Stimulated activated naive CD4-positive, alpha-beta T cell (primary cell): ENCODE measurements at regions not wholly inside any gene's neighbourhood (a gene's known extent, or its start where the extent isn't known, plus 50 kb on each side); places are given as distances from the start of the nearest gene placed in this dataset.

Source experiments
- DNase-seq, 6 experiments: peaks; one replicate each; lab custom pipeline; 2025; lab: John Stamatoyannopoulos, UW

DNA sequence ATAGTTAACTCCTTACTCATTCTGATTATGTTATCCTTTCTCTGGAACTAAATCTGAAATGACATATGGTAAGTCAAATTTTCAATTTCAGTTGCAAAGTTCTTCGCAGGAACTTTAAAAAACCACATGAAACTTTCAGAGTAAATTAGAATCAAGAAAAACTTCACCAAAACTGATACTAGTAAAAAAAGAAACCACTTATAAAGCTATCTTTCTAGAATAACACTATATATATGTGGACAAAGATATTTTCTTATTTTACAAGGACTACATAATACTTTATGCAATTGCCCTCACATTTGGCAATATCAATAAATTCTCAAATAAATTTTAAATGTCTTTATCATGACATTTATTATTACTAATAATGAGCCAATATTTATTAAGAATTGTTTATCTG lies 1847.1 kb upstream of the NUDT12 start:
- DNase-seq, result no peak

DNA sequence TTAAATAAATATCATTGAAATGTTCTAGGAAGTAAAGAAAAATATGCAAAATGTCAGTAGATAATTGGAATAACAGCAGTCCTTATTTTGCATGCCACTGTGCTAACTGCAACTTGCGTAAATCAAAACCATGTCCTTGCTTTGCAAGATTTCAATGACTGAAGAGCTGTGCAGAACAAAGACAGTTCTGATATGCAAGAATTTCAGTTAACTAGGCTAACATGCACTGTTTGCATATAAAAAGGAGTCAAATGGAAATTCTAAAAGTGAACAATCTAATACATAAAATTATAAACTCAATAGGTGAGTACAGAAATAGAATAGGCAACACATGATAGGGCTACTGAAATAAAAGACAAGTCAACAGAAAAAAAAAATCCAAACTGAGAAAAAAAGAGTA lies 1844.6 kb upstream of the NUDT12 start:
- no peak for DNase-seq

DNA sequence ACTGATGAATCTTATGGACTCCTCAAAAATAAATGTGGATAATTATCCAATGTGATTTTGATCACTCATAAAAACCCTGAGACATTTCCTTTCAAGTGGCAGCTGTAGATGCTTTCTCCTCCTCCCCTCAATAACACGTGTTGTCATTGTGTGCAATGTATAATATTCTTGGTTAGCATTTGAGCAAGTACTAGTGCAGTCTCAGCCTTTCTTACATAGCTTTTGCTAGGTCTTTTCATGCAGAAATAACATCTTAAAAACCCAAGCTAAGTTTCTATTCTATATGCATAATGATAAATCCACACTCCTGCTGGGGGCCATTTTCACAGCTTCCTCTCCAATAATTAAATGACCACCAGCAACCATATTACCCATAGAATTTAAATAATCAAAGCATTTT lies 1835.2 kb upstream of the NUDT12 start:
- DNase-seq, result no peak

DNA sequence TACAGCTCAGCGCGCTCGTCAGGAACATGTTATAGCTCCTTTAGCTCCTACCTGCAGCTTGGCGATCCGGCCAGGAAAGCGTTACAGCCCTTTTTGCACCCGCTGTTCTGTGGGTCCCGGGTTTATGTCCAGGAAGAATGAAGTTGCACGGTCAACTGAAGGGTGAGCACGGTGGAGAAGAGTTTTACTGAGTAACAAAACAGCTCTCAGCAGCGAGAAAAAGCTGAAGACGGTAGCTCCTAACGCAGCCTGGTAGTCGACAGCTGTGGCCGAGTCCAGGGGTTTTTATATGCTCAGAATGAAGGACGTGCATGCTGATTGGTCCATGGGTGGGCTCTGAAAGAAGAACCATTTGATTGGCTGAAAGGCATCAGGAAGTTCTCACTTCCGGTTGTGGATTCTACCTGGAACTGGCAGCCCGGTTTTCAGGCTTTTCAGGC lies 1830.1 kb upstream of the NUDT12 start:
- no peak for DNase-seq

DNA sequence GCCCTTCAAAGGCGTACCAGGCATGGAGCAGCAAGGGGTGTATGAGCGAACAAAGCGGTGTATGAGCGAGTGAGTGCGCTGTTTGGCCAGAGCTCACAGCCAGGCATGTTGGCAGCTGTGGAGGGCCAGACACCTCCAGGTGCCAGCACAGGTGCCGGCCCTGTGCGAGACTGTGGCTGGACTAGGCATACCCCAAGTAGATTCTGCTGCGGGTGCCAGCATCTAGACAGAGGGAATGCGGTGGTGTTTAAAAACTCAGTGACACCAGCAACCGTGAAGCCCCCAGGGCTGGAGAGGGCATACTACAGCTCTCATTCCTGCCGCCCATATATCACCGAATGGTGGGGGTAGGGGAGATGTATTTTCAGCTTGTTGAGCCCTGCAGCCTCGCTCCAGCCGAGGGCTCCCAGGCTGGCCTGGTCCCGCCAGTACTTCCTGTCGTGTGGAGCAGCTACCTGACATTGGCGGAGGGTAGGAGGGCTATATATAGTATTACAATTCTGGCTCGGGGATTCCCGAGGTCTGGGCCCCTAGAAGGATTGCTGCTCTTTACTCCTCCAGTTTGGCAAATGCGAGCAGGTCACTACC lies 1829.6 kb upstream of the NUDT12 start:
- DNase-seq, result no peak

DNA sequence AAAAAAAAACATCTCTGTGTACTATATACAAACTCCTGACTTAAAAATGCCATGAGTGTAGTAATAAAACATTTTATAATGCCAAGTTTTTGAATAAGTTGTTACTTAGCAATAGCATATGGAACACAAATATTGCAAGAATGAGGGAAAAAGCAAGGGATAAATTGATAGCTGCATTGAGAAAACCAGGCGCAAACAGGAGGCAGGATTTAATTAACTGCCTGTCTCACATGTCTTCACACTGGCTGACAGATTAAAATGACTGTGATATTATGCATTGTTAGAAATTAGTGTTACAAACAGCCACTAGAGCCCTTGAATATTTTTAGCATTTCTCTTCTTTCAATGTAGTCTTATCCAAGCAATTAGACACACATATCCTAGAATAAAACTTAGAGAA lies 1817.5 kb upstream of the NUDT12 start:
- no peak for DNase-seq

DNA sequence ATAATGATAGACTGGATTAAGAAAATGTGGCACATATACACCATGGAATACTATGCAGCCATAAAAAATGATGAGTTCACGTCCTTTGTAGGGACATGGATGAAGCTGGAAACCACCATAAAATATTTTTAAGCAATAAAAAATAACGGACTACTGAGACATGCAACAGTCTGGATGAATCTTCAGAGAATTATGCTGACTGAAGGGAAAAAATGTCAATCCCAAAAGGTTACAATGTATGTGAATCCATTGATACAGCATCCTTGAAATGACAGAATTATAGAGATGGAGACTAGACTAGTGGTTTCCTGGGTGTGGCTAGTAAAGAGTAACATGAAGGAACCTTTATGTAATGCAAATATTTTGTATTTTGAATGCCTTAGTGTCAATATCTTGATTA lies 1808.6 kb upstream of the NUDT12 start:
- DNase-seq, result no peak

DNA sequence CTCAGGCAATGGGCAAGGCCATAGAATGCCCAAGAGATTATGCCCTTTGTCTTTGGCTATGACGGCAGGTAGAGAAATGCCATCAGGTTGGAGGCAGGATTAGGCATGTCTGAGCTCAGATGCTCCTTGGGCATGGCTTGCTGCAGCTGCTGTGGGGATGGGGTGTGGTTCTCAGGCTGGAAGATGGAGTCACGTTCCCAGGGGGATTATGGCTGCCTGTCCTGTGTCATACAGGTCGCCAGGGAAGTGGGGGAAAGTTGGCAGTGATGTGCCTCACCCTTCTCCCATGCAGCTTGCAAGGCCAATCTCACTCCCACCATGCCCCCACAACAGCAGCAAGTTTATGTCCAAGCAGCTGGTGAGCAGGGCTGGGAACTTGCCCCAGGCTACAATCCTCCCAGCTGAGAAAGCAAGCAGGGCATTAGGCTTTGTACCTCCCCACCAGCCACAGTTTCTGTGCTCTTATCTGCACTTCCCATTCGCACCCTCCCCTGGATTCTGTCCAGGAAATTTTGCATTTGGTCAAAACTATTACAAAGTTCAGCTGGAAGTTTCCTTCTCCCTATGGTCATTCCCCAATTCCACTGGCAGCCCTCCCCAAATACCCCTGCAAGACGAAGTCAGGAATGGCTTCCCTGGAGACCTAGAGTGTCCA lies 1788.0 kb upstream of the NUDT12 start:
- no peak for DNase-seq

DNA sequence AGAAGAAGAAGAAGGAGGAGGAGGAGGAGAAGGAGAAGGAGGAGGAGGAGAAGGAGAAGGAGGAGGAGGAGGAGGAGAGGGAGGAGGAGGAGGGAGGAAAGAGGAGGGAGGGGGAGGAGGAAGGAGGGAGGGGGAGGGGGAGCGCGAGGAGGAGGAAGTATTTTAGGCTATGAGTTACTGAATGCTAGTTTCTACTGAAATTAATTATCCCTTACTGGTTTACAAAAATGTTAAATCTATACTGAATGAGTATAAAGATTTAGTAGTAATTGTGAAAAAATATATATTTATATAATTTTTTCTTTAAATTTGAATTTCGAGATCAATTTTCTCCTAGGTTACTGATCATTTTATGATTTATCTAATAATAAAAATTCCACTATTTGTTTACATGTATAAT lies 1769.0 kb upstream of the NUDT12 start:
- no peak for DNase-seq

DNA sequence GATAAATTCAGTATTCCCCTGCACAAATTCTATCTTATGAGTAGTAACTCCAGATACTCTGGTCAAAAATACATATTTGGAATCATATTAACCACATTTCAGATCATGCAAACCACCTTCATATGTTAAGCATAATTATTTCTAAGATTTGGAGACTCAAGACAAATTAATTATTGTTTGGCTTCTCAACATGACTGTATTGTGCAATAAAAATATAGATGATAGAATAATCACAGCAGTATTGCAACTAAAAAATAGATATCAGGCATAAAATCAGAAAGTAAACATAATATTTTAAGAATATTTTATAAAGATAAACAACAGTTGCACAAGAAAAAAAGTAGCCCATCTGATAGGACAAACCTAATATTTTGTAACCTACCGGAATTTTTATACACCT lies 1767.6 kb upstream of the NUDT12 start:
- DNase-seq, result no peak

DNA sequence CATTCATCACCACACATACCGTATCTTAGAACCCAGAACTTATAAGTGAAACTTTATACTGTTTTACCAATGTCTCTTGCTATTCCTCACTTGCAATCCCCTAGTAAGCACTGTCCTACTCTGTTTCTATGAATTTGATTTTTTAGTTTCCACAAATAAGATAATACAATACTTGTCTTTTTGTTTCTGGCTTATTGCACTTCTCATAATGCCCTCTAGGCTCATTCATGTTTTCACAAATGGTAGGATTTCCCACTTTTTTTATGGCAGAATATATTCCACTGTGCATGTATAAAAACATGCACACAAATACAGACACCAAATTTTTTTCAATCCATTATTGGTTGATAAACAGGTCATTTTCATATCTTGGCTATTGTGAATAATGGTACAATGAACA lies 1742.3 kb upstream of the NUDT12 start:
- no peak for DNase-seq

DNA sequence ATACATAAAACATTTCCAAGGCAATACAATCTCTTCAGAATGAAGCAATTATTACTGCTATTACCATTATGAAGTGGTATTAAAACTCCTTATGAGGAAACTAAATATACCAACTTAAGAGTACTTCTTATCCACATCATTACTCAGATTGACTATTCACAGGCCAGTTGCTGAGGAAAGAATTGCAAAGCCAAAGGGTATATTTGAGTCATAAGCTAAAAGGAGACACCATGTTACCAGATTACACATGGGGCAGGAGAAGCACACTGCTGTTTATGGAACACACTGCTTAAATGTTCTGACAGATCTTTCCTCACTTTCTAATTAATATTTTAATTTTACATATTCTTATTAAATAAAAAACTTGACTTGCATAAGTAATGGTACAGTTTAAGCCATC lies 1726.4 kb upstream of the NUDT12 start:
- no peak for DNase-seq

DNA sequence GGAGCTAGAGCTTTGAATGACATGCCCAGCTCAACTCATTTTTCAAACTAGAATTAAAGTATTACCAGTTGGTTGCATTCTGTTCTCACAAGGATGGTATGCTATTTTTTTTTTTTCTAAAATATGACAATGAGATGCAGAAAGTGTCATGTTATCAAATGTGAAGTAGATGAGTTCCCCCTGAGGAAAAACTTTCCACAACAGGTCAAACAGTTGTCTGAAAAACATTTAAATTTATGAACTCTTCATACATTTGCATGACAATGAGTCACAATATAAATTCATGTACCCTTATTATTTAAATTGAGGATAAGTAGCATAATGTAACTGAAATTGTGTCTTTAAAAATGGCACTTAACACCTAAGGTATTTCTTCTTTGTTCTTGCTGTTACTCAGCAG lies 1720.5 kb upstream of the NUDT12 start:
- DNase-seq, result no peak

DNA sequence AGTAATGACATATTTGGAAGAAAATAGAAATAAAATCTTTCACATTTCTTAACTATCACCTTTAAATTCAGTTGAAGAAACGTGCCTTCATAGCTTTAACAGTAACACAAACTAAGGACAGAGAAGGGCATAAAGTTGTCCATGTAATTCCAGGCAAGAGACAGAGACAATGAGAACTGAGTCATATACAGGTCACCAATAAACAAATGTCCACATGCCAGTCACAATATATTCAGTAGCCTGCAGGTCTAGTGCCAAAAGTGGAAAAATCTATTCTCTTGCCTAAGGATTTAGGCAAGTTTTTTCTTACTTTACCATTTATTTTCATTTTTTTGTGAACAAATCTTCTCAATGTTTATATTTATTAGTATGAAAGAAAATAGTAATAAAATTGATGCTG lies 1711.5 kb upstream of the NUDT12 start:
- DNase-seq, result no peak

DNA sequence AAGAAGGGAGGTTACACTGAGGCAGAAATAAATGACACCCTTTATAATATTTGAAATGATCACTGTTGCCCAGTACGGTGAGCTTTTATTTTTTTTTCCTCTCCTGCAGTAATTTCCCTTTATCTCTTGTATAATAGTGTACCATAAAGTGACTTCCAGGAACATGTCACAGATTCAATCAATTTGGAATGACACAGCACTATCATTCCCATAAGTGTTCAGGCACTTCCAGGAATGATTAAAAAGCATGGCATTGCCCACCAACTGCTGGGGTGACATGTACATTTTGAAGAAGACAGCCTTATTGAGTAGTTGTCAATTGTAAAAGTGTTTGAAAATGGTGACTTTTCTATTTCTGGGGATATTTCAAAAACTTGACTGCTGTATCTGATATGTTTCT lies 1700.9 kb upstream of the NUDT12 start:
- no peak for DNase-seq

DNA sequence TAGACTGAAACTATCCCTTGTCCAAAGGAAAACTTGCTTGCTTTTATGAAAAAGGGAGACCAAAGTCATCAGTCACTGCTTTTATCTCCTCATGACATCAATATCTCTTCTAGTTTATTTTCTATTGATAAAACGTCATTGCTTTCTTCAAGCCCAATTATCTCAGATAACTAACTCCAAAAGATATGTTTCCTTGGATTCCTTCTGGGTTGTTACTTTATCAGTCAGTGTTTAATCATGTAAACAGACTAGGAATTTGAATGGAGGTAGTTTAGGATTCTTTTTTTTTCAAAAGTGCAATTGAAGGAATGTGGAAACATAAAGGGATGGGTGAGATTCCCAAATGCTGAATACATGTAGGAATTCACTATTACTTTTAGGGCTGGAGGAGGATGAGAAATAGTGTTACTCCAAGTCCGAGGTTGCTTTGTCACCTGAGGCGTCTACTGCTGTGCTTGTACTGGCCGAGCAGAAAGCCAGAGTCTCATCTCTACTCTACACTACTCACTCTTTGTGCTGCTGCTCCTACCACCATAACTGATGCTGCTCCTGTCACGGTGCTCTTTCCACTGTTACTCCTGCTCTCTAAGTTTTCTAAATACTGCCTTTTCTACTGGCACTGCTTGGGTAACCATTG lies 1697.1 kb upstream of the NUDT12 start:
- DNase-seq, result no peak

DNA sequence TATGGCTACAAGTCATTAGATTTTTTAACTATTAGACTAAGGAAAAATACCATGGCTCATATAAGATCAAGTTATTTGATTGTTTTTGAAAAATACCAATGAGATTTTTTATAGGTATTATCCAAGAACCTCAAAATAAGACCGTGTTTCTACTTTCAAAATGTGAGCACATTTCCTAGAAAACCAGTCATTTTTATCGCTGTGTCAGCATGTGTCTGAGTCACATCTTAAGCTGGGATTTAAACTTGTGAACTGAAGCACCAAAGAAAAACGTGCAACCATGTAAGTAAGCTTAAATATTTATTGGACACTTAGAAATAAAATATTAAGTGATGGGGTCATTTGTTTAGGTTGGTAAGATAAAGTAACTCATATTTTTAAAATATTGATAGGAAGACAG lies 1676.0 kb upstream of the NUDT12 start:
- DNase-seq, result no peak

DNA sequence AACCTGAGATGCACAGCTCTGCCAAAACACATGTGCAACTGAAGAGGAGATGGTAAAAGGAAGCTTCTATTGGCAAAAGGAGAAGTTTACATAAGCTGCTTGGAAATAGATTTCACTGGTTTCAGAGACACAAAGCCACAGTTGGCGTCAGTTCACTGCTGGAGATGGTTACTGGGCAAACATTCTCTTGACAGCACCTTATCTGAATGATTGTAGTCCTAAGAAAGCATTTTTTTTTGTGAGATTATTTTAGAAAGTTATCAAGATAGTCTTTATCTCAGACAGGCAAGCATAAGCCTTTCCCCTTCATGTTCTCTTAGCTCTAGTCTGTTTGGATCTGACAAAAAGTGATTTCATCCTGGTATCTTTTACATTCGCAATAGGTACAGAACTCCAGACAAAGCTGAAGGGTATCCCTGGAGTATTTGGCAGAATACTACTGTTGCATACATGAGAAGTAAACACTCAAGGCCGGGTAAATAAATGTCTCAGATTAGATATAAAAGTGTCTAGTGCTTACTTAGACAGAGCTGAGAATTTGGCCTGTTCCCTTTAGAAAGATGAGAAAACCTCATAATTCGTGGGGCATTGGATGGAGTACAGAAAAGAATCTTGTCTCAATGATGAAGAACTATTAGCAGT lies 1668.0 kb upstream of the NUDT12 start:
- no peak for DNase-seq

DNA sequence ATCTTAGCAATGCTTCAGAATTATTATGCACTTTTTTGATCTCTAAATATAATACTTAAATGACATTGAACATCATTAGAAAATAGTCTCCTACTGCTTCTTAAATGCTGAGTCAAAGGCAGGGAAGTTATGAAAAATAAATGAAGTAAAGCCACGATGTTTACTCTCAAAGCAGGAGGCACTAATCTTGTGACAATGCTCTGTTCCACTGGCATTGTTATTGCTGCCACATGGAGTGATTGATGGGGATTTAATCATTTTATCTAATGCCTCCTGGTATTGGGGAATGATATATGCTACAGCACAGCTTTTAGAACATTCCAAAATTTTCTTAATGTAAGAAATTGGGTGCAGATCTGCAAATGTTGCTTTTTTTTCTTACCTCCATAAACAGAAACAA lies 1655.4 kb upstream of the NUDT12 start:
- no peak for DNase-seq

DNA sequence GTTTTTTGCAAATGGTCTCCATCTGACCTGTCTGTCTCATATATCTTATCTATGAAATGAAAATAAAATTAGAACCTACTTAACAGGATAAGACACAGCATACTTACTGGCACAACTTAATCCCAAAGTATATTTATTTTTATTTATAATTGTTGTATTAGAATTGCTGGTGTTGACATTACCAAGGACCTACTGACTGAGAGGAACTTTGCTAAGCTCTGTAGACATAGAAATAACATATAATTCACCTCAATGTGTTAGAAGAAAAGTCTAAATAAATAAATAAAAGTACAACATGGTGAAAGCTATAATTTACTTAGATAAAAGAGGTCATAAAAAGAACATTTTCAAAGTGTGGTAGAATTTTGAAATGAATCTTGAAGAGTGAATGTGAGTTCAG lies 1650.5 kb upstream of the NUDT12 start:
- no peak for DNase-seq

DNA sequence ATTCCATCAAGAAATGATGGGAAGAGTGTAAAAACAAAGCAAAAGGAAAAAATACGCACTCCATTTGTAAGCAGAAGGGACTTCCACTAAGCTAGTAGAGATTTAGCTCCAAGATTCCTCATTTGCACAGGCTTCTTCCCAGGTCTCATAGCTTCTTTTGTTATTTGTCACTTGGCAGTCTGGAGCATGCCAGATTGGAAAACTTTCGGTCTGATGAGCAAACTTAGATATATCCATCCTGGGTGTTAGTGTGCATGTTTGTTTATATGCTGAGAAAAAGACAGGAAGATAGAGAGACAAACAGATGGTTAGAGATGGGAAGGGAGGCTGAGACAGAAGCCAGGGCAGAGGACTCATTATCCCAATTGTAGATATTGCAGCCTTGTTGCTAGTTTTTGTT lies 1644.5 kb upstream of the NUDT12 start:
- DNase-seq, result no peak

DNA sequence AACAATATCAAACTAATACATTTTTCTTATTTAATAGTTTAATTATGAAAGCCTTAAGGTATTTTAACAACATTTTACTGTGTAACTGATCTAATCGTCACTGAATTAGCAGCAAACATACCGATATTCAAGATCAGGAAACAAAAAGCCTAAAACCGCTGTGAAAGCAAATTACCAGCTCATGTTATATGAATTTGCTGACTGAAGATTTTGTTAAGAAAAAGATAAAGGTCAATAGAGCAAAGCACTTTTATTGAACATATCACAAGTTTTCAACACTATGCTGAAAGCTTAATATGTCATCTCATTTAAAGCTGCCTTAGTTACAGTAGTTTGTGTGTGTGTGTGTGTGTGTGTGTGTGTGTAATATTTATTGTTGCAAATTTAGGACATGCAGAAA lies 1634.9 kb upstream of the NUDT12 start:
- no peak for DNase-seq

DNA sequence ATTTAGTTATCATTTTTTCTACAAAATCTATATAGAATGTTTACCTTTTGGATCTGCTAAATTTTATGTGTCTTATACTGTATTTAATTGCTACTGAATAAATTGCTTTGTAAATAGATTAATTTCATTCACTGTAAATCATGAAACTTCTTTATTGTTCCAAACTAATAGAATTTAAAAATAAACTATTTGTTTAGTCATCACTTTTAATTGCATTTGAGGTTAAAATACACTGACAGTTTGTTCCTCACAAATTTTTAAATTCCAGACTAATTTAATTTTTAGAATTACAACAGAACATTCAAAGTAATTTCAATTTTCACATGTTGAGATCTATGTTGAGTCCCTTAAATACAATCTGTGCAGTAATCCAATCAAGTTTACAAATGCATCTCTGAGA lies 1633.2 kb upstream of the NUDT12 start:
- no peak for DNase-seq
